WTC11 (cell line): ENCODE measurements at regions not wholly inside any gene's neighbourhood (a gene's known extent, or its start where the extent isn't known, plus 50 kb on each side); places are given as distances from the start of the nearest gene placed in this dataset.

ENCODE experiments used
- ATAC-seq: fragments of 200-7000 bp; cut with Tn5 transposase; 2 replicates; pipeline ENCODE4 v1.10.0; 2021; ENCODE audit warnings: mild to moderate bottlenecking, moderate library complexity
- CTCF ChIA-PET: fragments of 300-600 bp; sonication (Branson Sonifier 250); formaldehyde crosslinking; loops from one replicate; lab custom pipeline; 2021; ENCODE audit warnings: antibody characterized with exemption; lab: Charles Lee
- POLR2A ChIA-PET: fragments of 350-600 bp; sonication (Branson Sonifier 250); formaldehyde crosslinking; loops from one replicate; lab custom pipeline; 2021; ENCODE audit warnings: antibody characterized with exemption; lab: Charles Lee
- DNase-seq: peaks from one replicate; pipeline ENCODE4 v3.0.0; 2021; ENCODE audit warnings: low spot score
- H3K27ac Mint-ChIP-seq: 2 replicates; pipeline ENCODE4 v1.8.0; 2021; ENCODE audit warnings: mixed read lengths
- H3K27me3 Mint-ChIP-seq: 2 replicates; pipeline ENCODE4 v1.8.0; 2021; ENCODE audit warnings: low read depth, mild to moderate bottlenecking, moderate library complexity, mixed read lengths
- H3K36me3 Mint-ChIP-seq: 2 replicates; pipeline ENCODE4 v1.8.0; 2021; ENCODE audit warnings: mixed read lengths
- H3K4me1 Mint-ChIP-seq: 2 replicates; pipeline ENCODE4 v1.8.0; 2022; ENCODE audit warnings: mixed read lengths
- H3K4me3 Mint-ChIP-seq: 2 replicates; pipeline ENCODE4 v1.8.0; 2021; ENCODE audit warnings: mild to moderate bottlenecking, moderate library complexity, mixed read lengths
- H3K9me3 Mint-ChIP-seq: 2 replicates; pipeline ENCODE4 v1.8.0; 2021; ENCODE audit warnings: mixed read lengths
- AFF4 ChIP-seq: sonication (generic); formaldehyde crosslinking; IDR thresholded peaks from 2 replicates; pipeline ENCODE4 v1.8.1; 2023; ENCODE audit warnings: mild to moderate bottlenecking, missing genetic modification reagents, borderline replicate concordance
- CREB1 ChIP-seq: sonication (generic); formaldehyde crosslinking; IDR thresholded peaks from 2 replicates; pipeline ENCODE4 v1.8.0; 2023; ENCODE audit warnings: mild to moderate bottlenecking, missing genetic modification reagents
- CREM ChIP-seq: sonication (generic); formaldehyde crosslinking; IDR thresholded peaks from 2 replicates; pipeline ENCODE4 v1.8.1; 2022; ENCODE audit warnings: mild to moderate bottlenecking, missing genetic modification reagents, moderate library complexity
- E2F5 ChIP-seq: sonication (generic); formaldehyde crosslinking; IDR thresholded peaks from 2 replicates; pipeline ENCODE4 v1.8.1; 2022; ENCODE audit warnings: mild to moderate bottlenecking, moderate library complexity, missing genetic modification reagents
- FOXJ3 ChIP-seq: sonication (generic); formaldehyde crosslinking; IDR thresholded peaks from 2 replicates; pipeline ENCODE4 v1.9.0; 2021; ENCODE audit warnings: missing genetic modification reagents, mild to moderate bottlenecking, borderline replicate concordance
- GRHL2 ChIP-seq: fragments of 250-450 bp; sonication (Bioruptor Pico); IDR thresholded peaks from 2 replicates; pipeline ENCODE4 v1.8.0; 2022; ENCODE audit warnings: mild to moderate bottlenecking, moderate library complexity; ENCODE audit not compliant: insufficient replicate concordance, severe bottlenecking
- GTF2I ChIP-seq: fragments of 250-450 bp; sonication (Bioruptor Pico); conservative IDR thresholded peaks from 2 replicates; pipeline ENCODE4 v1.4.0; 2021; ENCODE audit warnings: mild to moderate bottlenecking
- KAT7 ChIP-seq: sonication (generic); formaldehyde crosslinking; IDR thresholded peaks from 2 replicates; pipeline ENCODE4 v1.8.1; 2023; ENCODE audit warnings: missing genetic modification reagents, mild to moderate bottlenecking, borderline replicate concordance
- NFYB ChIP-seq: sonication (generic); formaldehyde crosslinking; conservative IDR thresholded peaks from 2 replicates; pipeline ENCODE4 v1.8.0; 2022; ENCODE audit warnings: low read depth, missing genetic modification reagents
- PRDM15 ChIP-seq: sonication (generic); formaldehyde crosslinking; IDR thresholded peaks from 2 replicates; pipeline ENCODE4 v1.8.0; 2022; ENCODE audit warnings: missing genetic modification reagents
- SMAD3 ChIP-seq: sonication (generic); formaldehyde crosslinking; IDR thresholded peaks from 2 replicates; pipeline ENCODE4 v1.8.0; 2022; ENCODE audit warnings: missing genetic modification reagents, mild to moderate bottlenecking, borderline replicate concordance
- SOX15 ChIP-seq: fragments of 250-450 bp; sonication (Bioruptor Pico); IDR thresholded peaks from 2 replicates; pipeline ENCODE4 v1.9.0; 2021; ENCODE audit warnings: mild to moderate bottlenecking
- TCF7 ChIP-seq: sonication (generic); formaldehyde crosslinking; IDR thresholded peaks from 2 replicates; pipeline ENCODE4 v1.8.0; 2022; ENCODE audit warnings: mild to moderate bottlenecking, low read depth, missing genetic modification reagents, moderate library complexity
- ZBTB43 ChIP-seq: sonication (generic); formaldehyde crosslinking; IDR thresholded peaks from 2 replicates; pipeline ENCODE4 v1.8.1; 2023; ENCODE audit warnings: mild to moderate bottlenecking, missing genetic modification reagents
- ZMAT4 ChIP-seq: fragments of 250-450 bp; sonication (Bioruptor Pico); IDR thresholded peaks from 2 replicates; pipeline ENCODE4 v1.9.0; 2021; ENCODE audit warnings: mild to moderate bottlenecking
- ZNF532 ChIP-seq: fragments of 250-450 bp; sonication (Bioruptor Pico); IDR thresholded peaks from 2 replicates; pipeline ENCODE4 v1.9.0; 2021; ENCODE audit warnings: mild to moderate bottlenecking, borderline replicate concordance
- ZNF671 ChIP-seq: fragments of 250-450 bp; sonication (Bioruptor Pico); IDR thresholded peaks from 2 replicates; pipeline ENCODE4 v1.8.0; 2021; ENCODE audit warnings: mild to moderate bottlenecking

GRCh38 chr2:136183097-136183496, 65.1 kb upstream of the CXCR4 start:
- H3K36me3 Mint-ChIP-seq, result no peaks in the 10 kb centered on the region
- H3K27ac Mint-ChIP-seq, result no peak overlapping the region
- ChIA-PET CTCF (no interaction called here), POLR2A (no interaction called here)
- H3K4me3 Mint-ChIP-seq, result no peak overlapping the region
- peaks cover 14% of the 10 kb centered on the region for H3K9me3 Mint-ChIP-seq
- no peaks in the 10 kb centered on the region for H3K4me1 Mint-ChIP-seq
- ATAC-seq, result no peak
- TF ChIP-seq GTF2I (no peak), SOX15 (CRISPR knock-in tag) (no peak), TCF7 (CRISPR knock-in tag) (no peak), KAT7 (CRISPR knock-in tag) (no peak), GRHL2 (no peak), CREB1 (CRISPR knock-in tag) (no peak), ZMAT4 (no peak), PRDM15 (CRISPR knock-in tag) (no peak)
- no peak for DNase-seq
- no peaks in the 10 kb centered on the region for H3K27me3 Mint-ChIP-seq

- ATAC-seq, result no peak
- H3K27ac Mint-ChIP-seq, result no peak overlapping the region
These were observed 64.4 kb upstream of the CXCR4 start for GRCh38 chr2:136182315-136182714.

GRCh38 chr2:136179602-136179975, 61.6 kb upstream of the CXCR4 start:
- DNase-seq (no peak), ATAC-seq (no peak)
- CTCF ChIA-PET, result no interaction called here
- Mint-ChIP-seq H3K27me3 (no peaks in the 10 kb centered on the region), H3K4me3 (no peak overlapping the region), H3K27ac (no peak overlapping the region), H3K4me1 (no peaks in the 10 kb centered on the region), H3K36me3 (no peaks in the 10 kb centered on the region), H3K9me3 (peaks cover 17% of the 10 kb centered on the region)
- POLR2A ChIA-PET, result no interaction called here
- TF ChIP-seq SMAD3 (no peak), ZNF532 (CRISPR knock-in tag) (no peak), ZNF671 (CRISPR knock-in tag) (no peak), E2F5 (CRISPR knock-in tag) (no peak), CREM (CRISPR knock-in tag) (no peak), FOXJ3 (no peak), AFF4 (CRISPR knock-in tag) (no peak)

More at GRCh38 chr2:136182315-136182714, 64.4 kb upstream of the CXCR4 start:
- POLR2A ChIA-PET, result no interaction called here
- TF ChIP-seq ZBTB43 (CRISPR knock-in tag) (no peak), NFYB (CRISPR knock-in tag) (no peak)
- TF ChIP-seq, all 79 proteins: peak for 0
- Mint-ChIP-seq H3K36me3 (no peaks in the 10 kb centered on the region), H3K4me1 (no peaks in the 10 kb centered on the region), H3K27me3 (no peaks in the 10 kb centered on the region), H3K9me3 (peaks cover 14% of the 10 kb centered on the region), H3K4me3 (no peak overlapping the region)
- no peak for DNase-seq
- CTCF ChIA-PET, result no interaction called here
